Left ventricle myocardium superior (tissue), 1 donor: ENCODE measurements at regions not wholly inside any gene's neighbourhood (a gene's known extent, or its start where the extent isn't known, plus 50 kb on each side); places are given as distances from the start of the nearest gene placed in this dataset.

Experiments used
- ATAC-seq: fragments of 200-7000 bp; cut with Tn5 transposase; one replicate; pipeline ENCODE4 v1.9.1; 2020; ENCODE audit warnings: mild to moderate bottlenecking, moderate library complexity
- DNase-seq: peaks from one replicate; pipeline ENCODE4 v3.0.0-alpha.2; 2020
- intact Hi-C: fragments of 100-400 bp; cut with micrococcal nuclease; formaldehyde crosslinking; loops from one replicate; pipeline ENCODE4 v1.11.0; 2022
- donor health status: DM: no; HTN: yes; CAD: no; lungs with severe emphysema.

DNA sequence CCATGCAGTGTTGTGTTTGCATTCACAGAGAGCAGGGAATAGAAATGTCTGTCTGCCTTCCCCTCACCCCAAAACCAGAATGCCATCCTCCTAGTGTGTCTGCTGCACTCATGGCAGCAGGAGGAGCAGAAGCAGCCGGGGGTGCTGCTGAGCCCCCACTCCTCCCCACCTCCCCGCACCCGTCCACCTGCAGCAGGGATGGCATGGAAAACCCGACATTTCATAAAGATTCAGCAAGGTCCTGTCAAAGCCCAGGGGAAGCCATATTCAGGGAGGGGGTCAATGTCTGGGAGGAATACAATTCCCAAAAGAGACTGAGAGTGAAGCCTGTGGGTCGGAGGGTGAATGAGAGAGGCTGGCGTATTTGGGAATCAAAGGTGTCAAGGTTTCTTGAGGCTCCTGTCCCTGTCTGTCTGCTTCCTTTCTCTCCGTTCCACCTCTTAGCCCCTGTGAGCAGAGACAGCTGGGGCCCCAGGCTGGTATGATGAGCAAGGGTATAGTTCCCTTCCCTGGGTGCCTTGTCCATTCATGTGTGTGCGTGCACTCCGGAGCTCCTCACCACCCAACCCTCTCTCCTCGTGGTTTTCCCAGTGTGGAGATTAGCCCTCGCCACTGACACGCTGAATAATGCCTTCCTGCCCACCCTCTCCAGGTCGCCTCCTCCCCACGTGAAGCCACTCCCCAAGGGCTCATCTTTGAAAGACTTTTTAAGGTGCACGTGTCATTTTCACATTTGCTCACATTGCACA is 133.5 kb upstream of the ZNF236 start:
- intact Hi-C loops: no loop called here
- ATAC-seq (no peak), DNase-seq (no peak)

DNA sequence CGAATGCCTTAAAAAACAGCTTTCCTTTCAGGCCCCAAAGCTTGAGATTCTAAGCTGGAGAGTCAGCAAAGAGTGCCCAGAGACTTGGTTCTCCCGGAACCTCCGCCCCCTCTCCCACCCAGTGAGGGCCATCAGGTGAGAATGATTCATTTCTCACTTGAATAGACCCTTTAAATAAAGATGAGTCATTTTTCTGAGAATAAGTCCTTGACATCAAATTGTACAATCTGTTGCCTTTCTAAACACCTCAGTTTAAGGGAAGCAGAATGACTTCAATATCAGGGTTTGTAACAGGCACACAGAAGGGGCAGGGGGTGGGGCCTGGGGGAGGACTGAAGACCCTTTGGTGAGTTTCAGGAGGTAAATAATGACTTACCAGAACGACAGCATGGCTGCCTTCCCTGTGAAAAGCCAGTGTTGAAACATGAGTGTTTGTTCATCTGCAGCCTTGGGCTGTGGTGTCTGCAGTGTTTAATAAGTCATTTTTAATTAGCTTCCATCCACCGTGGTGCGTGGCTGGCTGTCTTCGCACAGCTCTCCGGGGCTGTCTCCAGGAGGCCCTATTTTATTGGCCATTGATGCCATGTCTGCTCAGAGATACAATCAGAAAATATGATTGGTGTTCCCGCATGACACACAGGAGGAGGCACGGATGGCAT is 134.9 kb upstream of the ZNF236 start:
- intact Hi-C loops: no loop called here
- ATAC-seq (no peak), DNase-seq (no peak)

DNA sequence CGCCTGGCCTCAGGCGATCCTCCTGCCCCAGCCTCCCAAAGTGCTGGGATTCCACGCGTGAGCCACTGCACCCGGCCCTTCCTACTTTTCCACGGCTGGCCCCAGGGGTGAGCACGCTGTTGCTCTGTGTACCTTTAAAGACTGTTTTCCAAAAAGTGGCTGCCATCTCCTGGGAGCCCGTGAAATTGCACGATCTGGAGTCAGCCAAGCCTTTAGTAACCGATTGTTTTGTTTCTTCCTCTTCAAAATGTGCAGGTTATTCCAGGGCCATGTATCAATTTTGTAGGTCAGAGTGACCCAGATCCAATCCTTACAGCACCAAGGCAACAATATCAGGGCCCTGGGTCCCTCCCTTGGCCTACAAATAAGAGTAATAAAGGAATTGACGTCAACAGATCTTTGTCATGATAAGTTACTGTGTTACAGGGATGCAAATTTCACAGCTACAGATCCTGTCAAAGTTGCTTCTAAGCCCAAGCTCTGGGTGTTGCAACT is 135.6 kb upstream of the ZNF236 start:
- peak; percentile 90 for ATAC-seq
- peak; percentile 54 for DNase-seq
- intact Hi-C loops: no loop called here

DNA sequence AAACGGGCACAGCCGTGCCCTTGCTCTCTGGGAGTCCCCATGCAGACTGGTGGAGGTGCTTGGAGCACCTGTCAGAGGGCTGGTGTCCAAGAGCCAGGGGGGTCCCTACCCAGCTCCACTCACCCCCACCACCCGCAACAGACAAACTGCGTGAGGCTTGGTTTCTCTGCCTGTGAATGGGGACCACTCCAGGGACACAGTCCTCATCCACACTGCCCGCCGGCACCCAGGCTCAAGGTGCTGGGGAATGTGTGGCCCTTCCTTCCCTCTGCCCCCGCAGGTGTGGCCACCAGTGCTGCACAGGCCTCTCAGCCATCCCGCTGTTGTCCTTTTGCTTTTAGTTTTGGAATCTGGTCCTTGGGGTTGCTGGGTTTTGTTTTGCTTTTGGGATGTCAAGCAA is 136.5 kb upstream of the ZNF236 start:
- intact Hi-C loops: no loop called here
- DNase-seq (no peak), ATAC-seq (no peak)

DNA sequence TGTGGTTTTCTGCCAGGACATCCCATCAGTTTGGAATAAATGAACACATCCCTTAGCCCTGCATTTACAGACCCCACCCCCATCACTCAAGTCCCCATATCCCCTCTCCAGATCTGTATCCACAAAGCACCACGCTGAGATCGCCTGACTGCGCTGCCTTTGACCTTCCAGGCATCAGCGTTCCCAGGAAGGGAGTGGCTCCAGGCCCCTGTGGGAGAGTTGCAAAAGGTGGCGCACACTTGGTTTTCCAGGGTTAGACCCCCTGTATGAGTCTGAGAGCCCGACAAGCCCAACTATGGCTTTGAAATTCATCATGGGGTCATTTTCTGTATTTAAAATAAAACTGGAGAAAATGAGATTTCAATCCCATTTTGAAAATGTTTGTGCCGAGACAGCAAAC is 137.0 kb upstream of the ZNF236 start:
- DNase-seq (no peak), ATAC-seq (no peak)
- intact Hi-C loops: no loop called here

DNA sequence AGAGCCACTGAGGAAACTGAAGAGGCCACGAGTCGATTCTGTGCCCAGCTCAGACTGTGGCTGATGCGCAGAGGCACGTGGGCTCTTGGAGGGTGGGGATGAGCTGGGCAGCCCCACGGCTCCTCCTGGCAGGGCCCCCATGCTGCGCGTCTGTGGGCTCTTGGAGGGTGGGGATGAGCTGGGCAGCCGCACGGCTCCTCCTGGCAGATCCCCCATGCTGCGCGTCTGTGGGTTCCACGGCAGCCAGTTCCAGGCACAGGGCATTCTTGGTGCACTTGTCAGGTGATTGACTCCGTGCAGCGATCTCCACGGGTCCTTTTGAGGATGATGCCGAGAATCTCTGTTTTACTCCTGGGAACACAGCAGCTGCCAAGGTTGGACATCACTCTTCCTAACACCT is 138.1 kb upstream of the ZNF236 start:
- no peak for ATAC-seq
- intact Hi-C loops: no loop called here
- no peak for DNase-seq

DNA sequence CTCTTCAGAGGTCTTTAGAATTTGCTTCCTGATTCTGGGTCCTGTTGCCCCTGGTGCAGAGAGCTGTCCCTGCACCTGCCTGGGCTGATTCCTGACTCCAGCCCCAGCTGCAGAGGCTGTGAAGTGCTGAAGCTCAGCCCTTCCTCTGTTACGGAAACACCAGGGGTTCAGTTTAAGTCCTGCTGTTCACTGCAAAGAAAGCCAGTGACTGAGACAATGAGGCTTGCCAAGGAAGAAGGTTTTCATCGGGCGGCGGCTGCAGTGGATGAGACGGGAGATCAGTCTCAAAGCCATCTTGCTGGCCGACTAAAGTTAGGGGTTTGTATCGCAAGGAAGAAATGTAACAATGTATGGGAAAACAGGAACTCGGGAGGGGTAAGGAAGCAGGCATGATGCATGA is 142.4 kb upstream of the ZNF236 start:
- DNase-seq (no peak), ATAC-seq (no peak)
- intact Hi-C loops: no loop called here

DNA sequence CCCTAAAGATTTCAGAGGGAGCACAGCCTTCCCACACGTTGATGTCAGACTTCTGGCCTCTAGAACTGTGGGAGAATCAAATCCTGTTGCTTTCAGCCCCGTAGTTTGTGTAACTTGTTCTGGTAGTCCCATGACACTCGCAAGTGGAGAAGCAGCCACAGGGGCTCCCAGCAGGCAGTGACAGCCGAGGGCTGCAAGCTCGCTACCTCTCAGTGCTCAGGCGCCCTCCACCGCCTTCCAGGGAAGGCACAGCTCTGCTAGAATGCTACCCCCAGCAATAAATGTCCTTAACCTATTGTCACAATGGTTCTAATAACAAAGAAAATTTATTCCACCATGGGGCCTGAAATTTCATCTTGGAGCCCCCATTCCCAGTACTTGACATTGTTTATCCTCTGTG is 143.1 kb upstream of the ZNF236 start:
- DNase-seq (no peak), ATAC-seq (no peak)
- intact Hi-C loops: no loop called here

DNA sequence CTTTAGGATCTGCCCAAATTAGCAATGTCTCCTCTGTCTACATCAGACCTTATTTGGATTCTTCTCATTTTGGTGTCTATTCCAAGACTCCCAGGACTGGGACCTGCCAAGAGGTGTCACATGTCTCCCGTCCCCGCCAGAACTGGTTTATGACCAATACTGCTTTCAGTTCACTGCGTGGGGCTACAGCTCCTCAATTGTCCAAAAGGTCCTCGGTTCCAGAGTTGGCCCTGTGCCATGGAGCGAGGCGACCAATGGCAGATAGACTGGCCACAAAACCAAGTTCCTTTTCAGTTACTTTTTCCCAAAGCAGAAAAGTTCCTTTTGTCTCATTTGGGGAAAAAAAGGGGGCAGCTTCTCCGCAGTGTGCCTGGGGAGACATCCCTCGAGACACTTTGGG is 144.1 kb upstream of the ZNF236 start:
- no peak for ATAC-seq
- no peak for DNase-seq
- intact Hi-C loops: no loop called here

DNA sequence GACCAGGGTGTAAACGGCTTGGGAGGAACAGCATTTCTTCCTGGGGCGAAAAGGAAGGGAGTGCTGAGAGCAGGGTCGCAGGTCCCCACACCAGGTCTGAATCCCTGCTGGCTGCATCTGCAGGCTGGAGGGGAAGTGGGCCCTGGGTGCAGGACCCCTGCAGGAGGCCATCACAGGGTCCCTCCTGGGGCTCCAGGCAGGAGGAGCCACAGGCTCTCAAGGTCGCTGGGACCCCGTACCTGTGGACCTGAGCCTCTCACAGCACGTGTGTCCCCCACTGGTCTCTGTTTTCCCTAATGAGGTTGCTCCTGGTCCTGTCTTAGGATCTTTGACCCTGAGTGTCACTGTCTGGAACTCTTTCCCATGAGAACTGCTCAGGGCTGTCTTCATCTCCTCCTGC is 147.8 kb upstream of the ZNF236 start:
- intact Hi-C loops: no loop called here

DNA sequence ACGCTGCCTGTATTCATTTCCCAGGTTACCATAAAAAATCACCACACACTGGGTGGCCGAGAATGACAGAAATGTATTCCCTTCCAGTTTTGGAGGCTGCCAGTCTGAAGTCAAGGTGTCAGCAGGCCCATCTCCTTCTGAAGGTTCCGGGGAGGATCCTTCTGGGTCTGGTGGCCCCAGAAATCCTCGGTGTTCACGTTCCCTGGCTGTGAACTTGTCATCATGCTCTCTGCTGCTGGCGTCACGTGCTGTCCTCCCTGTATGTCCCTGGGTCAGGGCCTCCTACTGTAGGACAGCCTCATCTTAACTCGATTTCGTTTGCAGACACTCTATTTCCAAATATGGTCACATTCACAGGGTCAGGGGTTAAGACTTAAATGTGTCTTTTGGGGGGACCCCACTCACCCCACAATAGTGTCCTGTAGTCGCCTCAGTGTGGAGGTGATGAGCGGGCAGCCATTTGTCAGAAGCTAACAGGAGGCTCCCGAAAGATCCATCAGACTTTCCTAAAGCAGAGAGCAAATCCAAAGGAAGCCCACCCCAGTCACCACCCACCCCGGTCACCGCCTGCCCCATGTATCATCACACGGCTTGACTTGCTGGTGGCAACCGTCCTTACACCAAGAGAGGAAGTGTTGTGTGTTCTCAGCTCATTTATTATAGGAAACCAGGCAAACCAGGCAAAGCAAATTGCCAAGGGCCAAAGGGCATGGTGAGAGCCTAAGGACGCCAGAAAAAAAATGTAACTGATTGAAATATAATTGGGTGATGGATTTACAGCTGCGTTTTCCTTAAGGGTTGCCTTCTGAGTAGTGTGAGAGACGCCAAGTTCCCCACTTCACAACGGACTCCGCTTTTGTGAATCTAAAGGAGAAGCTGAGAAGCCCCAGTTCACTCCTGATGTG is 148.8 kb upstream of the ZNF236 start:
- ATAC-seq: no peak
- no peak for DNase-seq
- intact Hi-C loops: no loop called here

More for the DNA sequence above, 147.8 kb upstream of the ZNF236 start:
- DNase-seq: no peak
- ATAC-seq: no peak

DNA sequence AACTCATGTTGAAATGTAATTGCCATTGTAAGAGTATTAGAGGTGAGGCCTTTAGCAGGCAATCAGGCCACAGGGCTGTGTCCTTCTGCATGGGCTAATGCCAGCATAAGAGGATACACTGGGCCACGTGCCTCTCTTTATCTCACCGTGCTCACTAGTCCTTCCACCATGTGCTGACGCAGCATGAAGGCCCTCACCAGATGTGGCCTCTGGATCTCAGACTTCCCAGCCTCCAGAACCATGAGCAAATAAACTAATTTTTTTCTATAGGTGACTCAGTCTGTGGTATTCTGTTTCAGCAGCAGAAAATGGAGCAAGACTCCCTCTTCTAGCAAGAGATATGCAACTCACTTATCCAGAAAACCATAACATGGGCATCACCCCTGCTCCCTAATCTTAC is 149.7 kb upstream of the ZNF236 start:
- ATAC-seq (no peak), DNase-seq (no peak)
- intact Hi-C loops: no loop called here

DNA sequence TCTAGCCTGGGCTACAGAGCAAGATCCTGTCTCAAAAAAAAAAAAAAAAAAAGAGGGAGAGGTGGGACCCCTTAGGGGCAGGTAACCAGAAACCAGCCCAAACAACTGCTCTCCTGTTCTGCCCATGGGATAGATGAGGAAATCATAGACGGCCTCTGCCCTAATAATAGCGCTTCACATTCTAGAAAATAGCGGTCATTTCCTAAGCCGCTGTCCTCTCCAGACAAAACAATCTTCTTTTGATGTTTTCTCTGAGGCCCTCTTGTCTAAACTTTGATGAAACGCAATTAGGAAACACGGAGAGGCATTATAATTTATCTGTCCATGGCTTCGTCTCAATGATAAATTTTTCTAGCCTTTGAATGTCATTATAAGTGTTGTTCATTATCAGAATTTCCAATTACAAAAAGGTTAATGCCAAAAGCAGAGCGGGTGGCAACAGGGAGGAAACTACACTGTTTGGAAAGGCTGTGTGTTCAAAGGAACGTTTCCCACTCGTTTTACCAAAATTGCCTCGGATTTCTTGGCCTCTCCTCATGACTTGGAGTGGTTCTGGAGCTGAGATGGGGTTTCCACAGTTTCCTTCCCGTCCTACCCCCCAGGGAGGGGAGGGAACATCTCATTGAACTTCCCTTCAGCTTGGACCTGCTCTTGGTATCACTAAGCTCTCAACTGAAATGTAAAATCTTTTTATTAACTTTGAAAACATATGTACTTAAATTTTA is 151.6 kb upstream of the ZNF236 start:
- intact Hi-C loops: no loop called here
- DNase-seq (no peak), ATAC-seq (peak; percentile 63)

DNA sequence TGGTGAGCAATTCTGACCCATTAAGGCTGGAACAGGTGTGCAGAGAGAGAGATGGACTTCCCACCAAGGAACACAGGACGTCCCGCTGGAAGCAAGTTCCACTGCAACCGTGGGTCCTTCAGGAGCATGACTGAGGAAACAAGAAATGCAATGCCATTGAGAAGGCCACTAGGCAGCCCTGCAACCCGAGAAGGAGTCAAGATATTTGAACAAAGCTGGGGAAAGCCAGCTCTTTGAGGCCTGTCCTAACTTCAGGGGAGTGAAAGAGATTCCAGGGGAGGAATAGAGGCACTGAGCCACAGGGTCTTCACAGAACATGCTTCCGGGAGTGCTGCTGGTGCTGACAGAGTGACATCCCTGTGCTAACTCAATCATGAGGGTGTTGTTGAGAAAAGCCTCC is 153.8 kb upstream of the ZNF236 start:
- ATAC-seq (no peak), DNase-seq (no peak)
- intact Hi-C loops: no loop called here

DNA sequence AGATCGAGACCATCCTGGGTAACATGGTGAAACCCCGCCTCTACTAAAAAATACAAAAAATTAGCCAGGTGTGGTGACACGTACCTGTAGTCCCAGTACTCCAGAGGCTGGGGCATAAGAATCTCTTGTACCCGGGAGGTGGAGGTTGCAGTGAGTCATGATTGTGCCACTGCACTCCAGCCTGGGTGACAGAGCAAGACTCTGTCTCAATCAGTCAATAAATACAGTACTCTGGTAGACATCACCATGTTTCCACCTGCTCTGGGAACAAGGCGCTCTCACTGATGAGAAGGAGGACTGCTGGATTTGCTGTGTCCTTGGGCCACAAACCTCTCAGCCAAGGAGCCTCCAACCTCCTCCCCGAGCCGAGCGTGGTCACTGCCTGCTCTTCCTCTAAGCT is 154.2 kb upstream of the ZNF236 start:
- DNase-seq (no peak), ATAC-seq (no peak)
- intact Hi-C loops: no loop called here

DNA sequence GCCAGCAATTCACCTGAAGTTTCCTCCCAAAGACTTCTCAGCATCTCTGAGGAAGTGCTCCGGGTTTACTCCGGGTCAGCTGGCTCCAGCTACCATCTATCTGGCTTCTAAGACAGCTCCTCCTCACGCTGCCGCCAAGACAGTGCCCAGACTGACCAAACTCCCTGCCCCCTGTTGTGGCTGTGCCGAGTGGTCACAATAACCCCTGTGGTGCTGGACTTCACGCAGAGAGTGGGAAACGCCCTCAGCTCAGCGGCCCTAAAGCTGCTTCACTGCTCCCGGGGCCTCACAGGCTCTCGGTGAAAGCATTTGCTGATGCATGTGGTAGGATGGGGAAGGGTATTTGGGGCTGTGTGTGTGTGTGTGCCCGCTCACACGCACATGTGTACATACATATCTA is 154.8 kb upstream of the ZNF236 start:
- intact Hi-C loops: no loop called here
- ATAC-seq: no peak
- DNase-seq: no peak

DNA sequence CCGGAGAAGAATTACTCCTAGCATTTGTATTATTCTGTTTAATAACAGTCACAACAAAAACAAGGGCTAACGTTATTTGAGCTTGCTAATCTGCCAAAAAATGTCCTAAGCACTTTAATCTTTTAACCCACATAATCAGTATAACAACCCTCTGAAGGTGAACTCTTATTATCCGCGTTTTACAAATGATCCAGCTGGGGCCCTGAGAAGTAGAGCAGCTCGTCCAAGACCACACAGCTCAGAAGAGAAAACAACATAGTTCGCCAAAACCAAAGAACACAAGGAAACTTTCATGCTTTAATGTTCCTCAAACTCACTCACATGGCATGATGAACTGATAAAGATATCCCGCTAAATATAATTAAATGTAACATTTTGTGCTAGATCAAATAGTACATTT is 159.7 kb upstream of the ZNF236 start:
- ATAC-seq (no peak), DNase-seq (no peak)
- intact Hi-C loops: no loop called here

DNA sequence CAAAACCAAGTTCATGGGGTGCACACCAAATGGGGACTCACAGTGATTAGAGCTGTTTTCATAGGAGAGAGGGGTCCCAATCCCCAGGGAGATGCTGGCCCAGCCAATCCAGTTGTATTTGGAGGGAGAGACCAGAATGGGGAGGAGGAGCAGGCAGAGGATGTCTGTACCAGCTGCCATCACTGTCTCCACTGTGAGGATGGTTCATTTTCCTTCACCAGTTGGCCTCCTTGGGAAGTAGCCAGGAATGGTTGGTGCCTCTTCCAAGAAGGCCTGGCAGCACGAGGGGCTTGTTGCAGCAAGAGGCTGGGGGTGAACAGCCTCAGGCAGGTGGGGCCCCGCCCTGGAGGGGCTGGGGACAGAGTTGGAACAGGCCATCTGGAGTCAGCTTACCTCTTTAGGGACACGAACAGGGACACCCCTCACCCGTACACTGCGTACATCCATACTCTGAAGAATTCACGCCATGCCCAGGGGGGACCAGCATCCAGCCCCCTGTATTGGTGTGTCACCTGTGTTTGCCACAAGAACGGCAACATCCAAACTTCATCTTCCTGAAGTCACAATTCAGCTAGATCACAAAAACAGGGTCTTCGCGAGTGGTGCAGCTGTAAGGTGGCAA is 161.7 kb upstream of the ZNF236 start:
- intact Hi-C loops: no loop called here
- DNase-seq (no peak), ATAC-seq (no peak)

DNA sequence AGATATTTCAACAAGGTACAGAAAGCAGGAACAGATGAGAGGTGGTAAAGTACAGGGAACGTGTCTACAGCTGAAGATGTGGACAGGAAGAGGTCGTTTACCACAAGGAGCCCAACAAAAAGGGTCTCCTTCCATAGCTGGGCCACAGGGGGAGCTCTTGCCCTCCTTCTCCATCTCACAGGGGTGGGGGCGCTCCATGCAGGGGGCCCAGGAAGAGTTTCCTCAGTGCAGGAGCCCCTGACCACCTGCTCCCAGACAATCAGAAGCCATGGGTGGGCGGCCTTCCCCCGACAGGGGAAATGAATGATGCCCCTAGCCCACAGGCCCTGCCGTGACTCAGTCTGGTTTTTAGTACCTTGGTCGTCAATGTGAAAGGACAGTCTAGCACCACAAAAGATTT is 163.6 kb upstream of the ZNF516 start:
- DNase-seq (no peak), ATAC-seq (no peak)
- intact Hi-C loops: no loop called here
